B cell (primary cell): ENCODE measurements at regions not wholly inside any gene's neighbourhood (a gene's known extent, or its start where the extent isn't known, plus 50 kb on each side); places are given as distances from the start of the nearest gene placed in this dataset.

ENCODE experiments used
- ATAC-seq: fragments of 200-7000 bp; cut with Tn5 transposase; one replicate; pipeline ENCODE4 v1.10.0; 2021; ENCODE audit warnings: low read depth, mild to moderate bottlenecking, moderate number of reproducible peaks, moderate library complexity
- CTCF ChIA-PET: fragments of 350-600 bp; sonication (Branson Sonifier 250); formaldehyde crosslinking; loops from one replicate; lab custom pipeline; 2021; ENCODE audit warnings: antibody characterized with exemption, inconsistent platforms; lab: Charles Lee
- POLR2A ChIA-PET: fragments of 350-600 bp; sonication (Branson Sonifier 250); formaldehyde crosslinking; loops from one replicate; lab custom pipeline; 2021; ENCODE audit warnings: antibody characterized with exemption; lab: Charles Lee
- DNase-seq: peaks from one replicate; pipeline ENCODE4 v3.0.0; 2013
- H2AFZ ChIP-seq: 2 replicates; pipeline ENCODE4 v1.6.1; 2012; ENCODE audit warnings: mild to moderate bottlenecking, low read depth, low read length; ENCODE audit not compliant: insufficient read depth, poor library complexity, severe bottlenecking
- H3K27ac ChIP-seq, 2 donors: 1 replicate in 1 of 2; 2 replicates in 1 of 2; pipeline ENCODE4 v1.5.1; 2012 to 2013; ENCODE audit warnings: low read length in 2 of 2, mild to moderate bottlenecking in 2 of 2, moderate library complexity in 1 of 2
- H3K27me3 ChIP-seq, 4 experiments: fragments of 200-600 bp in 1 of 4; sonication (generic) in 1 of 4; replicated peaks in 1 of 4; 1 replicate in 2 of 4; 2 replicates in 2 of 4; pipeline versions ENCODE4 v1.6.1 to v1.7.0; 2013 to 2016; ENCODE audit warnings: low read length in 3 of 4, mild to moderate bottlenecking in 2 of 4, mixed read lengths in 1 of 4, moderate library complexity in 1 of 4; ENCODE audit not compliant: insufficient read depth in 4 of 4, control insufficient read depth in 3 of 4; ENCODE audit errors: control extremely low read depth in 1 of 4
- H3K36me3 ChIP-seq, 2 experiments: replicated peaks in 1 of 2; 1 replicate in 1 of 2; 2 replicates in 1 of 2; pipeline versions ENCODE4 v1.6.1 to v1.7.1; 2013; ENCODE audit warnings: low read length in 1 of 2; ENCODE audit not compliant: insufficient read depth in 2 of 2, control insufficient read depth in 1 of 2; ENCODE audit errors: control extremely low read depth in 1 of 2, extremely low read depth in 1 of 2
- H3K4me1 ChIP-seq, 2 donors: fragments of 200-600 bp in 1 of 2; sonication (generic) in 1 of 2; 1 replicate in 1 of 2; 2 replicates in 1 of 2; pipeline versions ENCODE4 v1.5.1 to v1.6.1; 2013 to 2017; ENCODE audit warnings: low read length in 2 of 2; ENCODE audit not compliant: control insufficient read depth in 2 of 2, insufficient read depth in 2 of 2
- H3K4me2 ChIP-seq: replicated peaks from 2 replicates; pipeline ENCODE3; 2012; ENCODE audit warnings: mild to moderate bottlenecking, low read depth, low read length; ENCODE audit not compliant: poor library complexity, severe bottlenecking
- H3K4me3 ChIP-seq, 5 experiments: fragments of 200-600 bp in 1 of 5; sonication (generic) in 1 of 5; 1 replicate in 3 of 5; 2 replicates in 2 of 5; pipeline versions ENCODE4 v1.5.1 to v1.7.0; 2011 to 2016; ENCODE audit warnings: low read length in 4 of 5, mild to moderate bottlenecking in 4 of 5, low read depth in 2 of 5, control low read depth in 1 of 5, moderate library complexity in 1 of 5; ENCODE audit not compliant: insufficient read depth in 1 of 5; ENCODE audit errors: control extremely low read depth in 1 of 5, extremely low read depth in 1 of 5
- H3K79me2 ChIP-seq: fragments of 200-600 bp; sonication (generic); one replicate; pipeline ENCODE4 v1.6.0; 2016; ENCODE audit warnings: low read length; ENCODE audit not compliant: control insufficient read depth, insufficient read depth
- H3K9ac ChIP-seq: fragments of 200-600 bp; sonication (generic); 2 replicates; pipeline ENCODE4 v1.6.1; 2017; ENCODE audit warnings: mild to moderate bottlenecking, low read length, moderate library complexity
- H3K9me3 ChIP-seq, 3 donors: one replicate each; pipeline versions ENCODE4 v1.6.1 to v1.7.1; 2013; ENCODE audit warnings: low read length in 2 of 3; ENCODE audit not compliant: control insufficient read depth in 2 of 3, insufficient read depth in 1 of 3; ENCODE audit errors: control extremely low read depth in 1 of 3
- H4K20me1 ChIP-seq: 2 replicates; pipeline ENCODE4 v1.6.0; 2012; ENCODE audit warnings: mild to moderate bottlenecking, low read length; ENCODE audit not compliant: insufficient read depth, control insufficient read depth, poor library complexity, severe bottlenecking
- H3K27ac Mint-ChIP-seq: one replicate; pipeline ENCODE4 v1.8.0; 2021; ENCODE audit warnings: mixed read lengths
- H3K27me3 Mint-ChIP-seq: one replicate; pipeline ENCODE4 v1.8.0; 2021; ENCODE audit warnings: mixed read lengths
- H3K4me1 Mint-ChIP-seq: one replicate; pipeline ENCODE4 v1.8.0; 2021; ENCODE audit warnings: mixed read lengths
- H3K4me3 Mint-ChIP-seq: one replicate; pipeline ENCODE4 v1.8.0; 2021; ENCODE audit warnings: mixed read lengths
- H3K9me3 Mint-ChIP-seq: one replicate; pipeline ENCODE4 v1.8.0; 2022; ENCODE audit warnings: mixed read lengths; ENCODE audit not compliant: insufficient read depth
- EZH2 ChIP-seq: IDR thresholded peaks from 2 replicates; pipeline ENCODE4 v1.6.1; 2012; ENCODE audit warnings: borderline replicate concordance, low read depth, mild to moderate bottlenecking, moderate library complexity, low read length; ENCODE audit not compliant: insufficient read depth, poor library complexity, severe bottlenecking
- WGBS: methylation state at CpG from one replicate; pipeline ENCODE4 v1.1.5; 2013; ENCODE audit warnings: missing lambda C conversion rate; ENCODE audit not compliant: insufficient coverage; 5-methylcytosine and 5-hydroxymethylcytosine counted together
- intact Hi-C: fragments of 100-400 bp; cut with micrococcal nuclease; formaldehyde crosslinking; loops from one replicate; pipeline ENCODE4 v1.10.0; 2022
- TF ChIP-seq, protein P1 (sequence below): fragments of 200-600 bp; IDR thresholded peaks from one replicate; pipeline ENCODE4 v1.8.0; 2022; ENCODE audit warnings: antibody characterized with exemption, mild to moderate bottlenecking

DNA sequence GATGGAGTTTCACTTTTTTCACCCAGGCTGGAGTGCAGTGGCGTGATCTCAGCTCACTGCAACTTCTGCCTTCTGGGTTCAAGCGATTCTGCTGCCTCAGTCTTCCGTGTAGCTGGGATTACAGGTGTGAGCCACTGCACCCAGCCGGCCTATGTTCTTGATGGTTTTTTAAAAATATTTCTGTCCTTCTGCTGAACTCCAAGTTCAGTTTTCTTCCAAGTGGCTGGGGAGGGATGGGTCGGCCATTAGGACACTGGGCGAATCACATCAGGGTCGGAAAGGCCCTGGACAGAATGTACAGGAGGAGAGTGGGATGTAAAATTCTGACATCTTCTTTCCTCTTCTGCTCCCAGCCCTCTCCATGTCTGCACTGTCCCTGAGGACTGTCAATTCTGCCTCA, 289.6 kb downstream of the PTPRU start:
- no peak overlapping the region for H3K4me2 ChIP-seq
- TF ChIP-seq EZH2: no peak
- TF ChIP-seq, protein P1, sequence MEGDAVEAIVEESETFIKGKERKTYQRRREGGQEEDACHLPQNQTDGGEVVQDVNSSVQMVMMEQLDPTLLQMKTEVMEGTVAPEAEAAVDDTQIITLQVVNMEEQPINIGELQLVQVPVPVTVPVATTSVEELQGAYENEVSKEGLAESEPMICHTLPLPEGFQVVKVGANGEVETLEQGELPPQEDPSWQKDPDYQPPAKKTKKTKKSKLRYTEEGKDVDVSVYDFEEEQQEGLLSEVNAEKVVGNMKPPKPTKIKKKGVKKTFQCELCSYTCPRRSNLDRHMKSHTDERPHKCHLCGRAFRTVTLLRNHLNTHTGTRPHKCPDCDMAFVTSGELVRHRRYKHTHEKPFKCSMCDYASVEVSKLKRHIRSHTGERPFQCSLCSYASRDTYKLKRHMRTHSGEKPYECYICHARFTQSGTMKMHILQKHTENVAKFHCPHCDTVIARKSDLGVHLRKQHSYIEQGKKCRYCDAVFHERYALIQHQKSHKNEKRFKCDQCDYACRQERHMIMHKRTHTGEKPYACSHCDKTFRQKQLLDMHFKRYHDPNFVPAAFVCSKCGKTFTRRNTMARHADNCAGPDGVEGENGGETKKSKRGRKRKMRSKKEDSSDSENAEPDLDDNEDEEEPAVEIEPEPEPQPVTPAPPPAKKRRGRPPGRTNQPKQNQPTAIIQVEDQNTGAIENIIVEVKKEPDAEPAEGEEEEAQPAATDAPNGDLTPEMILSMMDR: no peak
- no peak overlapping the region for H3K4me3 ChIP-seq
- ATAC-seq (no peak), DNase-seq (no peak)
- peaks cover 0 to 8% (median 0%) of the 10 kb centered on the region in 4 experiments for H3K27me3 ChIP-seq
- H3K4me1 ChIP-seq: no peaks in the 10 kb centered on the region
- POLR2A ChIA-PET: no interaction called here
- no peak overlapping the region for H3K9ac ChIP-seq
- intact Hi-C loops: no loop called here
- WGBS: 81% methylated on average over 6 of the region's 7 CpGs
- peaks cover 10% of the 10 kb centered on the region for H3K9me3 Mint-ChIP-seq
- H3K79me2 ChIP-seq: no peaks in the 10 kb centered on the region
- CTCF ChIA-PET: no interaction called here
- no peaks in the 10 kb centered on the region for H4K20me1 ChIP-seq
- H3K4me1 Mint-ChIP-seq: no peaks in the 10 kb centered on the region
- H3K4me3 Mint-ChIP-seq: no peak overlapping the region
- no peak overlapping the region for H2AFZ ChIP-seq
- H3K9me3 ChIP-seq: peaks cover 6 to 15% (median 10%) of the 10 kb centered on the region in 3 donors
- H3K27ac ChIP-seq: no peak overlapping the region
- H3K27ac Mint-ChIP-seq: no peak overlapping the region
- peaks cover 27% of the 10 kb centered on the region for H3K27me3 Mint-ChIP-seq
- no peaks in the 10 kb centered on the region for H3K36me3 ChIP-seq

DNA sequence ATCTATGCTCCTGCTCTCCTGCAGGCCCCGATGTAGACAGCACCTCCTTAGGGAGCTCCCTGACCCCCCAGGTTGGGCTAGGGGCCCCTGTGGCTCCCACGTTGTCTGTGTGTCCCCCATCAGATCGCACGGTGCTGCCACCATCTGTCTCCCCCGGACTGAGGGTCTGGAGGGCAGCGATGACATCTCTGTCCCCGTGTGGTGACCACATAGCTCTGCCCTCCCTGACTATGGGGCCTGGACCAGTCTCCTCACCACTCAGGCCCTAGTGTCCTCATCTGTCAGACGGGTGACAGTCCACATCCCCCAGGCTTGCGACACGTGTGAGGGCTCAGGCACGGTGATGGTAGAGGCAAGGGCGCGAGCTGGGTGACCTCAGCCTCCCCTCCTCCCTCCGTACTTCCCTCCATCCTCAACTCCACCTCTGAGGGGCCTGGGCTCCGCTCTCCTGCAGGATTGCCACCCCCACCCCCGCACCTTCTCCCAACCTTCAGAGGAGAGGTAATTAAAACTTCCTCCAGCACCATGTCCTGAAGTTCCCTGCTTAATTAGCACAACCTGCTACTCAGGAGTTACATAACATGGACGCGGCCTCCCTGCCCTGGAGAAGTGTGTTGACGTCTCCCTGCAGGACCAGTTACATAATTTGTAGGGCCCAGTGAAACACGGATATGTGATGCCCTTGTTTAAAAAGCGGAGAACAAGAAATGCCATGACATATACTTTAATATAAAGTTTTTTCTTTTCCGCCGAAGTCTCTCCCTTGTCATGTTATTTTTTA, 288.2 kb downstream of the PTPRU start:
- WGBS: 76% methylated on average over 14 of the region's 23 CpGs
- H3K27ac ChIP-seq: no peak overlapping the region
- no peaks in the 10 kb centered on the region for H4K20me1 ChIP-seq
- no peak for DNase-seq
- Mint-ChIP-seq H3K9me3 (peaks cover 5% of the 10 kb centered on the region), H3K4me1 (no peaks in the 10 kb centered on the region), H3K27me3 (peaks cover 27% of the 10 kb centered on the region), H3K4me3 (no peak overlapping the region), H3K27ac (no peak overlapping the region)
- CTCF ChIA-PET: no interaction called here
- no peaks in the 10 kb centered on the region for H3K4me1 ChIP-seq
- POLR2A ChIA-PET: no interaction called here
- no peak overlapping the region for H3K9ac ChIP-seq
- ATAC-seq: no peak
- peaks cover 0 to 8% (median 0%) of the 10 kb centered on the region in 4 experiments for H3K27me3 ChIP-seq
- H3K4me2 ChIP-seq: no peak overlapping the region
- H2AFZ ChIP-seq: no peak overlapping the region
- no peaks in the 10 kb centered on the region for H3K36me3 ChIP-seq
- no peak overlapping the region for H3K4me3 ChIP-seq
- H3K79me2 ChIP-seq: no peaks in the 10 kb centered on the region
- intact Hi-C loops: no loop called here
- H3K9me3 ChIP-seq: peaks cover 2 to 10% (median 7%) of the 10 kb centered on the region in 3 donors
- TF ChIP-seq, protein P1: no peak
- TF ChIP-seq EZH2: no peak
